Type B pancreatic cell (in vitro differentiated cells): ENCODE measurements at regions not wholly inside any gene's neighbourhood (a gene's known extent, or its start where the extent isn't known, plus 50 kb on each side); places are given as distances from the start of the nearest gene placed in this dataset.

Experiments used
- DNase-seq: peaks from one replicate; pipeline ENCODE4 v3.0.0; 2021; ENCODE audit warnings: mixed read lengths; ENCODE audit not compliant: unreplicated experiment; ENCODE audit errors: extremely low spot score
- H3K27ac Mint-ChIP-seq: 2 replicates; pipeline ENCODE4 v1.8.0; 2021; ENCODE audit warnings: mild to moderate bottlenecking, mixed read lengths
- H3K27me3 Mint-ChIP-seq: 2 replicates; pipeline ENCODE4 v1.8.0; 2021; ENCODE audit warnings: mixed read lengths
- H3K36me3 Mint-ChIP-seq: 2 replicates; pipeline ENCODE4 v1.8.0; 2021; ENCODE audit warnings: mixed read lengths
- H3K4me1 Mint-ChIP-seq: one replicate; pipeline ENCODE4 v1.8.0; 2021; ENCODE audit warnings: mixed read lengths; ENCODE audit not compliant: unreplicated experiment
- H3K4me3 Mint-ChIP-seq: 2 replicates; pipeline ENCODE4 v1.8.0; 2021; ENCODE audit warnings: mild to moderate bottlenecking, mixed read lengths
- H3K9me3 Mint-ChIP-seq: 2 replicates; pipeline ENCODE4 v1.8.0; 2021; ENCODE audit warnings: mixed read lengths
- TF ChIP-seq, protein P1 (sequence below): fragments of 200-600 bp; sonication (generic); conservative IDR thresholded peaks from 2 replicates; pipeline ENCODE4 v1.5.0; 2021; ENCODE audit warnings: antibody characterized with exemption, mild to moderate bottlenecking

DNA sequence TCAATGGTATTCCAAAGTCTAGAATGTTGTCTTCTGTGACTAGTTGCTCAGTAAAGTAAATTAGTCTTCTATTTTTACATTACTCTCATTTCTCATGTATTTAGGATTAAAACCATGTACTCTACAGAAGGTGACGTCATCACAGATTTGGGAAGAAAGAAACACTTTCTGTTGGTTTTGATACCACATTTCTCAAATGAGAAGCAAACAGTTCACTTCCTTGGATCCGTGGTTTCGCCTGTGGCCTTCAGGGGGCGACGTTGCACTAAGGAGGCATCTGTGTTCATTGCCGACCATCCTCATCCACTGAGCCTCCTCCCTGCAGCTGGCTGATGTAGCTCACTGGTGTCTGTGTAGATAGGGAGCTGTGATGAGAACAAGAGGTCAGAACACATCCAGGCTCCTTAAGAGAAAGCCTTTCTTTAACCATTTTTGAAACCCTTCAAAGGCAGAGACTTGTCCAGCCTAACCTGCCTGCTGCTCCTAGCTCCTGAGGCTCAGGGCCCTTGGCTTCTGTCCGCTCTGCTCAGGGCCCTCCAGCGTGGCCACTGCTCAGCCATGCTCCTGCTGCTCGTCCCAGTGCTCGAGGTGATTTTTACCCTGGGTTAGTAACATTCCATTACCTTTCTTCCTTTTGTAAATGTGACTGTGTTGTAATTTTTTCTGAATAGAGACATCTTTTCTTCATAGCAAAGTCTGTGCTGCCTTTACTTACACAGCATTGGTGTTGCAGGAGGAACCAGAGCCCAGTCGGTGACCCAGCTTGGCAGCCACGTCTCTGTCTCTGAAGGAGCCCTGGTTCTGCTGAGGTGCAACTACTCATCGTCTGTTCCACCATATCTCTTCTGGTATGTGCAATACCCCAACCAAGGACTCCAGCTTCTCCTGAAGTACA lies 220.6 kb upstream of the OR4E1 start:
- H3K4me3 Mint-ChIP-seq = no peak overlapping the region
- no peaks in the 10 kb centered on the region for H3K36me3 Mint-ChIP-seq
- TF ChIP-seq, protein P1, sequence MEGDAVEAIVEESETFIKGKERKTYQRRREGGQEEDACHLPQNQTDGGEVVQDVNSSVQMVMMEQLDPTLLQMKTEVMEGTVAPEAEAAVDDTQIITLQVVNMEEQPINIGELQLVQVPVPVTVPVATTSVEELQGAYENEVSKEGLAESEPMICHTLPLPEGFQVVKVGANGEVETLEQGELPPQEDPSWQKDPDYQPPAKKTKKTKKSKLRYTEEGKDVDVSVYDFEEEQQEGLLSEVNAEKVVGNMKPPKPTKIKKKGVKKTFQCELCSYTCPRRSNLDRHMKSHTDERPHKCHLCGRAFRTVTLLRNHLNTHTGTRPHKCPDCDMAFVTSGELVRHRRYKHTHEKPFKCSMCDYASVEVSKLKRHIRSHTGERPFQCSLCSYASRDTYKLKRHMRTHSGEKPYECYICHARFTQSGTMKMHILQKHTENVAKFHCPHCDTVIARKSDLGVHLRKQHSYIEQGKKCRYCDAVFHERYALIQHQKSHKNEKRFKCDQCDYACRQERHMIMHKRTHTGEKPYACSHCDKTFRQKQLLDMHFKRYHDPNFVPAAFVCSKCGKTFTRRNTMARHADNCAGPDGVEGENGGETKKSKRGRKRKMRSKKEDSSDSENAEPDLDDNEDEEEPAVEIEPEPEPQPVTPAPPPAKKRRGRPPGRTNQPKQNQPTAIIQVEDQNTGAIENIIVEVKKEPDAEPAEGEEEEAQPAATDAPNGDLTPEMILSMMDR = peak; percentile 64
- no peaks in the 10 kb centered on the region for H3K9me3 Mint-ChIP-seq
- no peaks in the 10 kb centered on the region for H3K4me1 Mint-ChIP-seq
- H3K27ac Mint-ChIP-seq = no peak overlapping the region
- DNase-seq = no peak
- peaks cover 14% of the 10 kb centered on the region for H3K27me3 Mint-ChIP-seq

- Mint-ChIP-seq H3K36me3 (no peaks in the 10 kb centered on the region), H3K9me3 (no peaks in the 10 kb centered on the region), H3K4me3 (no peak overlapping the region), H3K27ac (no peak overlapping the region), H3K4me1 (no peaks in the 10 kb centered on the region), H3K27me3 (peaks cover 14% of the 10 kb centered on the region)
- no peak for DNase-seq
- TF ChIP-seq, protein P1 = no peak
These were observed 218.3 kb upstream of the OR4E1 start for GRCh38 chr14:21891921-21892320.

DNA sequence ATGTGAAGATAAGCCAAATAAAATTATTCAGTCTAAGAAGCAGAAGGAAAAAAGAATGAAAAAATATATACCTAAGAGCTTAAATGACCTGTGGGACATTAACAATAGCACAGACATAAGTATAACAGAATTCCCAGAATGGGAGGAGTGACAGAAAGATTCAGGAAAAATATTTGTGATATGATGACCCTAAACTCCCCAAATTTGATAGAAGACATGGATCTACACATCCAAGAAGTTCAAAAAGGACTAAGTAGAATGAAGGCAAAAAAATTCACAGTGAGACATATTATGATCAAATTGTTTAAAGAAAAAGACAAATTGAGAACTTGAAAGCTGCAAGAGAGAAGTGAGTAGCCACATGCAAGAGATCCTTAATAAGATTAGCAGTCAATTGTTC lies 211.4 kb upstream of the OR4E1 start:
- no peaks in the 10 kb centered on the region for H3K36me3 Mint-ChIP-seq
- H3K4me1 Mint-ChIP-seq = no peaks in the 10 kb centered on the region
- H3K27me3 Mint-ChIP-seq = peaks cover 7% of the 10 kb centered on the region

GRCh38 chr14:21882226-21882625 lies 208.6 kb upstream of the OR4E1 start:
- peaks cover 7% of the 10 kb centered on the region for H3K27me3 Mint-ChIP-seq
- no peak overlapping the region for H3K4me3 Mint-ChIP-seq
- H3K36me3 Mint-ChIP-seq = no peaks in the 10 kb centered on the region
- DNase-seq = no peak
- H3K9me3 Mint-ChIP-seq = no peaks in the 10 kb centered on the region
- H3K4me1 Mint-ChIP-seq = no peaks in the 10 kb centered on the region
- TF ChIP-seq, protein P1 = no peak
- no peak overlapping the region for H3K27ac Mint-ChIP-seq

More for the DNA sequence above, 211.4 kb upstream of the OR4E1 start:
- no peaks in the 10 kb centered on the region for H3K9me3 Mint-ChIP-seq
- H3K27ac Mint-ChIP-seq = no peak overlapping the region
- no peak overlapping the region for H3K4me3 Mint-ChIP-seq
- TF ChIP-seq, protein P1 = no peak
- DNase-seq = no peak

- Mint-ChIP-seq H3K9me3 (no peaks in the 10 kb centered on the region), H3K4me3 (no peak overlapping the region), H3K4me1 (no peaks in the 10 kb centered on the region), H3K27me3 (peaks cover 9% of the 10 kb centered on the region), H3K27ac (no peak overlapping the region), H3K36me3 (no peaks in the 10 kb centered on the region)
- TF ChIP-seq, protein P1 = no peak
- DNase-seq = no peak
These were observed 207.3 kb upstream of the OR4E1 start for GRCh38 chr14:21880918-21881317.
